CD14-positive monocyte (primary cell): ENCODE measurements at regions not wholly inside any gene's neighbourhood (a gene's known extent, or its start where the extent isn't known, plus 50 kb on each side); places are given as distances from the start of the nearest gene placed in this dataset.
A peak's percentile ranks its signal among the peaks of the same experiment; 100 is the strongest.
"Not testable (repeated sequence)": the region's sequence is repeated elsewhere in the genome, so short reads cannot be mapped to it uniquely, and the experiment has no call there.

Experiments used
- DNase-seq, 3 donors: peaks; one replicate each; pipeline ENCODE4 v3.0.0-alpha.2; 2011 to 2022
- H2AFZ ChIP-seq: 2 replicates; pipeline ENCODE4 v1.6.0; 2012; ENCODE audit warnings: mild to moderate bottlenecking, low read depth, low read length, inconsistent platforms; ENCODE audit not compliant: insufficient read depth, poor library complexity, severe bottlenecking
- H3K27ac ChIP-seq, 2 donors: 1 replicate in 1 of 2; 2 replicates in 1 of 2; pipeline ENCODE4 v1.5.1; 2012 to 2013; ENCODE audit warnings: low read length in 2 of 2, control low read depth in 1 of 2, inconsistent platforms in 1 of 2, low read depth in 1 of 2, mild to moderate bottlenecking in 1 of 2
- H3K27me3 ChIP-seq, 2 donors: one replicate each; pipeline versions ENCODE4 v1.6.0 to v1.6.1; 2011 to 2013; ENCODE audit warnings: low read length in 2 of 2; ENCODE audit not compliant: control insufficient read depth in 2 of 2, insufficient read depth in 2 of 2
- H3K36me3 ChIP-seq, 2 donors: replicated peaks in 1 of 2; 1 replicate in 1 of 2; 2 replicates in 1 of 2; pipeline versions ENCODE4 v1.5.1 to v1.6.1; 2012 to 2013; ENCODE audit warnings: low read length in 2 of 2, control low read depth in 1 of 2, inconsistent platforms in 1 of 2, mild to moderate bottlenecking in 1 of 2; ENCODE audit not compliant: insufficient read depth in 2 of 2, control insufficient read depth in 1 of 2
- H3K4me1 ChIP-seq, 2 donors: 1 replicate in 1 of 2; 2 replicates in 1 of 2; pipeline versions ENCODE4 v1.5.1 to v1.6.1; 2012 to 2013; ENCODE audit warnings: low read length in 2 of 2, control low read depth in 1 of 2, inconsistent platforms in 1 of 2, mild to moderate bottlenecking in 1 of 2, moderate library complexity in 1 of 2; ENCODE audit not compliant: insufficient read depth in 2 of 2, control insufficient read depth in 1 of 2
- H3K4me2 ChIP-seq: replicated peaks from 2 replicates; pipeline ENCODE3; 2012; ENCODE audit warnings: low read length, moderate library complexity, mild to moderate bottlenecking; ENCODE audit not compliant: poor library complexity, severe bottlenecking; ENCODE audit errors: extremely low read depth
- H3K4me3 ChIP-seq, 3 experiments: fragments of 200-600 bp in 1 of 3; sonication (generic) in 1 of 3; replicated peaks in 1 of 3; 1 replicate in 2 of 3; 2 replicates in 1 of 3; pipeline ENCODE4 v1.5.1; 2011 to 2013; ENCODE audit warnings: low read length in 3 of 3, mild to moderate bottlenecking in 3 of 3, control low read depth in 2 of 3, low read depth in 2 of 3, inconsistent platforms in 1 of 3, moderate library complexity in 1 of 3
- H3K79me2 ChIP-seq: 2 replicates; pipeline ENCODE4 v1.6.0; 2012; ENCODE audit warnings: mild to moderate bottlenecking, control low read depth, inconsistent platforms, low read length, moderate library complexity; ENCODE audit not compliant: insufficient read depth
- H3K9ac ChIP-seq: 2 replicates; pipeline ENCODE4 v1.6.0; 2017; ENCODE audit warnings: low read length, mild to moderate bottlenecking; ENCODE audit not compliant: insufficient read depth, poor library complexity, severe bottlenecking
- H3K9me3 ChIP-seq, 2 donors: replicated peaks in 1 of 2; 1 replicate in 1 of 2; 2 replicates in 1 of 2; pipeline versions ENCODE4 v1.5.1 to v1.6.1; 2012 to 2013; ENCODE audit warnings: low read length in 2 of 2, control low read depth in 1 of 2; ENCODE audit not compliant: control insufficient read depth in 1 of 2, insufficient read depth in 1 of 2
- H4K20me1 ChIP-seq: 2 replicates; pipeline ENCODE4 v1.6.0; 2012; ENCODE audit warnings: mild to moderate bottlenecking, low read length, control low read depth, moderate library complexity; ENCODE audit not compliant: insufficient read depth
- H3K27ac Mint-ChIP-seq, 7 donors: one replicate each; pipeline ENCODE4 v1.8.0; 2020; ENCODE audit warnings: mild to moderate bottlenecking in 7 of 7, mixed read lengths in 7 of 7, moderate library complexity in 6 of 7, inconsistent platforms in 2 of 7
- H3K27me3 Mint-ChIP-seq, 3 donors: one replicate each; pipeline ENCODE4 v1.8.0; 2021 to 2022; ENCODE audit warnings: low read depth in 3 of 3, mild to moderate bottlenecking in 3 of 3, mixed read lengths in 3 of 3, moderate library complexity in 3 of 3, inconsistent platforms in 1 of 3
- H3K36me3 Mint-ChIP-seq, 2 donors: one replicate each; pipeline ENCODE4 v1.8.0; 2020; ENCODE audit warnings: mixed read lengths in 2 of 2, inconsistent platforms in 1 of 2, mild to moderate bottlenecking in 1 of 2
- H3K4me1 Mint-ChIP-seq: one replicate; pipeline ENCODE4 v1.8.0; 2020; ENCODE audit warnings: mild to moderate bottlenecking, mixed read lengths
- H3K4me3 Mint-ChIP-seq, 2 donors: one replicate each; pipeline ENCODE4 v1.8.0; 2020; ENCODE audit warnings: mild to moderate bottlenecking in 2 of 2, mixed read lengths in 2 of 2, moderate library complexity in 1 of 2
- H3K9me3 Mint-ChIP-seq, 7 donors: one replicate each; pipeline ENCODE4 v1.8.0; 2020 to 2022; ENCODE audit warnings: mixed read lengths in 7 of 7, mild to moderate bottlenecking in 6 of 7, moderate library complexity in 6 of 7, inconsistent platforms in 2 of 7
- WGBS: methylation state at CpG from one replicate; pipeline ENCODE4 v1.1.5; 2013; ENCODE audit warnings: missing lambda C conversion rate; ENCODE audit not compliant: insufficient coverage; 5-methylcytosine and 5-hydroxymethylcytosine counted together
- intact Hi-C, 2 donors: fragments of 100-400 bp; cut with micrococcal nuclease; formaldehyde crosslinking; loops; one replicate each; pipeline versions ENCODE4 v1.15.0 to v1.15.1; 2023

GRCh38 chr2:111495636-111496035 is 374.9 kb downstream of the BCL2L11 start:
- Histone ChIP-seq H3K27ac (peak overlapping the region in 1 of 2 donors; percentile 51), H3K4me1 (peaks cover 23 to 30% of the 10 kb centered on the region in 2 donors)
- H3K9me3 ChIP-seq, H2AFZ ChIP-seq, H3K36me3 ChIP-seq, H3K9me3 Mint-ChIP-seq, H3K27me3 ChIP-seq, H3K79me2 ChIP-seq, H3K4me3 ChIP-seq, DNase-seq, H3K9ac ChIP-seq, H3K27me3 Mint-ChIP-seq, H4K20me1 ChIP-seq, H3K4me2 ChIP-seq, intact Hi-C loops, H3K4me3 Mint-ChIP-seq, H3K36me3 Mint-ChIP-seq: not testable (repeated sequence)
- Mint-ChIP-seq H3K4me1 (peaks cover 22% of the 10 kb centered on the region), H3K27ac (peak overlapping the region in 4 of 7 donors; percentile 6 to 57 (median 24))
- WGBS: no CpG with 5 or more reads among the region's 2 CpGs

GRCh38 chr2:111496176-111496575 is 375.5 kb downstream of the BCL2L11 start:
- H3K27ac Mint-ChIP-seq, H3K27me3 ChIP-seq, H3K4me3 ChIP-seq, H3K36me3 Mint-ChIP-seq, H3K79me2 ChIP-seq, H3K36me3 ChIP-seq, DNase-seq, H3K9me3 ChIP-seq, H2AFZ ChIP-seq, H3K9ac ChIP-seq, H3K4me3 Mint-ChIP-seq, H3K27me3 Mint-ChIP-seq, H3K4me2 ChIP-seq, intact Hi-C loops, H3K9me3 Mint-ChIP-seq, H3K27ac ChIP-seq, H4K20me1 ChIP-seq: not testable (repeated sequence)
- H3K4me1 Mint-ChIP-seq: peaks cover 19% of the 10 kb centered on the region
- no CpG with 5 or more reads among the region's 2 CpGs for WGBS
- H3K4me1 ChIP-seq: peaks cover 23 to 27% of the 10 kb centered on the region in 2 donors

- peaks cover 18 to 22% of the 10 kb centered on the region in 2 donors for H3K4me1 ChIP-seq
- H3K27ac ChIP-seq, H3K27me3 ChIP-seq, H3K9me3 Mint-ChIP-seq, H3K36me3 ChIP-seq, H4K20me1 ChIP-seq, H3K27me3 Mint-ChIP-seq, DNase-seq, H3K27ac Mint-ChIP-seq, intact Hi-C loops, H3K36me3 Mint-ChIP-seq, H3K9ac ChIP-seq, H3K4me2 ChIP-seq, H3K9me3 ChIP-seq, H2AFZ ChIP-seq, H3K4me3 Mint-ChIP-seq, H3K4me3 ChIP-seq, H3K79me2 ChIP-seq: not testable (repeated sequence)
- WGBS: no CpG with 5 or more reads among the region's 5 CpGs
- H3K4me1 Mint-ChIP-seq: peaks cover 14% of the 10 kb centered on the region
Observed at GRCh38 chr2:111496860-111497259, 376.1 kb downstream of the BCL2L11 start.

- peaks cover 15 to 19% of the 10 kb centered on the region in 2 donors for H3K4me1 ChIP-seq
- H3K27me3 Mint-ChIP-seq, H3K27me3 ChIP-seq, H3K27ac ChIP-seq, H3K4me3 Mint-ChIP-seq, H3K9me3 ChIP-seq, H4K20me1 ChIP-seq, H3K4me3 ChIP-seq, H3K4me2 ChIP-seq, H3K79me2 ChIP-seq, DNase-seq, intact Hi-C loops, H3K27ac Mint-ChIP-seq, H3K36me3 ChIP-seq, H2AFZ ChIP-seq, H3K36me3 Mint-ChIP-seq, H3K9ac ChIP-seq, H3K9me3 Mint-ChIP-seq: not testable (repeated sequence)
- WGBS: no CpG with 5 or more reads among the region's 2 CpGs
- H3K4me1 Mint-ChIP-seq: peaks cover 11% of the 10 kb centered on the region
Observed at GRCh38 chr2:111497270-111497669, 376.6 kb downstream of the BCL2L11 start.
